ENCODE measurements at regions not wholly inside any gene's neighbourhood (a gene's known extent, or its start where the extent isn't known, plus 50 kb on each side); places are given as distances from the start of the nearest gene placed in this dataset.
A peak's percentile ranks its signal among the peaks of the same experiment; 100 is the strongest.
"Not testable (repeated sequence)": the region's sequence is repeated elsewhere in the genome, so short reads cannot be mapped to it uniquely, and the experiment has no call there.

GRCh38 chr6:49370518-49370917 lies 92.5 kb downstream of the MMUT start:
- DNase-seq (ENCODE audit: low spot score) = no peak

GRCh38 chr6:49366539-49366938 lies 96.5 kb downstream of the MMUT start:
- DNase-seq (ENCODE audit: low spot score) = no peak

GRCh38 chr6:49348561-49348960 lies 114.5 kb downstream of the MMUT start:
- DNase-seq (ENCODE audit: low spot score) = no peak

GRCh38 chr6:49342410-49342809 lies 120.6 kb downstream of the MMUT start:
- DNase-seq (ENCODE audit: low spot score) = no peak

- no peak for DNase-seq (ENCODE audit: low spot score)
Measured at GRCh38 chr6:49341869-49342268, 121.2 kb downstream of the MMUT start.

- no peak for DNase-seq (ENCODE audit: low spot score)
Measured at GRCh38 chr6:49339096-49339495, 124.0 kb downstream of the MMUT start.

- DNase-seq (ENCODE audit: low spot score) = no peak
Measured at GRCh38 chr6:49336514-49337131, 126.4 kb downstream of the MMUT start.

- no peak for DNase-seq (ENCODE audit: low spot score)
Measured at GRCh38 chr6:49333345-49334125, 129.5 kb downstream of the MMUT start.

GRCh38 chr6:49332781-49333180 lies 130.3 kb downstream of the MMUT start:
- DNase-seq (ENCODE audit: low spot score) = no peak

GRCh38 chr6:49329186-49329585 lies 133.9 kb downstream of the MMUT start:
- no peak for DNase-seq (ENCODE audit: low spot score)

- DNase-seq (ENCODE audit: low spot score) = peak; percentile 2
Measured at GRCh38 chr6:49328051-49328744, 134.9 kb downstream of the MMUT start.

GRCh38 chr6:49327571-49327970 lies 135.5 kb downstream of the MMUT start:
- DNase-seq (ENCODE audit: low spot score) = no peak

- no peak for DNase-seq (ENCODE audit: low spot score)
Measured at GRCh38 chr6:49327005-49327404, 136.0 kb downstream of the MMUT start.

GRCh38 chr6:49326347-49326746 lies 136.7 kb downstream of the MMUT start:
- DNase-seq (ENCODE audit: low spot score) = peak; percentile 3

GRCh38 chr6:49325891-49326290 lies 137.2 kb downstream of the MMUT start:
- DNase-seq (ENCODE audit: low spot score) = no peak

GRCh38 chr6:49322861-49323260 lies 140.2 kb downstream of the MMUT start:
- DNase-seq (ENCODE audit: low spot score) = no peak

GRCh38 chr6:49321561-49322072 lies 141.4 kb downstream of the MMUT start:
- DNase-seq (ENCODE audit: low spot score) = no peak

GRCh38 chr6:49305010-49305409 lies 158.0 kb downstream of the MMUT start:
- DNase-seq (ENCODE audit: low spot score) = no peak

- DNase-seq (ENCODE audit: low spot score) = not testable (repeated sequence)
Measured at GRCh38 chr6:49304393-49304792, 158.7 kb downstream of the MMUT start.

GRCh38 chr6:49300911-49301310 lies 162.1 kb downstream of the MMUT start:
- no peak for DNase-seq (ENCODE audit: low spot score)

- DNase-seq (ENCODE audit: low spot score) = no peak
Measured at GRCh38 chr6:49300443-49300842, 162.6 kb downstream of the MMUT start.

- no peak for DNase-seq (ENCODE audit: low spot score)
Measured at GRCh38 chr6:49299279-49299678, 163.8 kb downstream of the MMUT start.

GRCh38 chr6:49284180-49284579 lies 178.9 kb downstream of the MMUT start:
- DNase-seq (ENCODE audit: low spot score) = no peak

Measured in hepatic stellate cell (primary cell).